ENCODE measurements at regions not wholly inside any gene's neighbourhood (a gene's known extent, or its start where the extent isn't known, plus 50 kb on each side); places are given as distances from the start of the nearest gene placed in this dataset.

GRCh38 chr11:90842681-90843080, 619.8 kb upstream of the CHORDC1 start:
- no peak for TF ChIP-seq POLR2A (IDR thresholded peaks at IDR 0.05)
- TF ChIP-seq CTCF (IDR thresholded peaks at IDR 0.05), result no peak
